ENCODE measurements at regions not wholly inside any gene's neighbourhood (a gene's known extent, or its start where the extent isn't known, plus 50 kb on each side); places are given as distances from the start of the nearest gene placed in this dataset.

DNA sequence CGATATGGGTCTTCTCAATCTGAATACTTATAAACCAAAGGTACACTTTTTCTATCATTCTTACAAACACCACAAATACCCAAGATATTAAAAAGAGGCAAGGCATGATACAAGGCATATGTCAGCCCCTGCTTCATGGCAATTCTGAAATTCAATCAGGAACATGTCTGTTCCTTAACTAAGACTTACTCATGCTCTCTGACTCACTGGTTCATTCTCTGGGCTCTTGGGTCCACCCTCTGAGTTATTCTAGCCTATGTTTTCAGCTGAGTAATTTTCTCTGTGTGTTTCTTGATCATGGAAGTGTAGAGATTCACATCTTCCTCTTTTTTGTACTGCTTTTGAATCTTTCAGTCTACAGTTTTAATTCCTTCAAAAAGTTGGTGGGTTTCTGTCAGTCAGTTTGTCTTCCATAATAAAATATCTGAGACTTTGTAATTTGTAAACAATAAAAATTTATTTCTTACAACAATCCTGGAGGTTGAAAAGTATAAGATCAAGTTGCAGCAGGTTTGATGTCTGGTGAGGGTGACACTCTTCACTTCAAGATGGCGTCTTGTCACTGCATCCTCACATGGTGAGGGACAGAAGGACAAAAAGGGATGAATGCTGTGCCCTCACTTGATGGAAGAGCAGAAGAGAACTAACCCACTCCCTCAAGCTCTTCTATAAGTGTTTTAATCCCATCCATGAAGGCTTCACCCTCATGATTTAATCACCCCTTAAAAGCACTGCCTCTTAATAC is 211.7 kb downstream of the FAM76B start:
- Histone ChIP-seq H3K36me3 (ENCODE audit: insufficient read depth, low read depth, low read length) (no peaks in the 10 kb centered on the region), H3K4me1 (ENCODE audit: insufficient read depth, low read length) (no peaks in the 10 kb centered on the region), H3K27ac (ENCODE audit: low read length) (no peak overlapping the region), H3K9ac (ENCODE audit: low read depth, low read length) (no peak overlapping the region), H3K4me3 (ENCODE audit: low read length) (no peak overlapping the region), H3K27me3 (ENCODE audit: insufficient read depth, low read length) (no peaks in the 10 kb centered on the region), H3K9me3 (ENCODE audit: insufficient read depth, low read depth, low read length) (no peaks in the 10 kb centered on the region)

DNA sequence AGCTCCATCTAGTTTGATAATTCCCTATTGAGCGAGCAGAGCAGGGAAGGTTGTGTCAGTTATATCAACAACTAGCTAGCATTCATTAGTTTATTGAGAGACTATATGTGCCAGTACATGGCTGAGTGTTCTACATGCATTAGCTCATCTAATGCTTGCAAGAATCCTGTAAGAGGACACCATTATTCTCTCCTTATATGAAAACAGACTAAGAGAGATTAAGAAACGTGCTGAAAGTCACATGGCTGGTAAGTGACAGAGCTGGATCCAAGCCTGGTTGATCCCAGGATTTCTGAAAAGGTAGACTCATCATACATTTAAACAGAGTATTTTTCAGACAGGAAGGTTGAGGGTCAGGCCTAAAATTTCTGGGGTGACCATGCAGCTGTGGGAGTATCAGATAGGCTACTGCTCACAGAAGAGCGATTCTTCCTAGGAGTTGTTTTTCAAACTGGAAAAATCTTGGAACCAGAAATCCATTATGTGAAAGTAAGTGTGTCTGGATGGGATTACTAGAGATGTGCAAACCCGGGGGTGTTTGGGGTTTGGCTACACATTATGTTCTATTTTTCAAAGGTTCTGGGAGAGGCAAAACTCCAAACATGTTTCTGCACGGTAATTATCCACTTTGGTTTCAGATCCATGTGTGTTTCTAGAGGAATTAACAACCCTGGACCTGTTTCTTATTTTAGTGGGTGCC is 213.3 kb downstream of the FAM76B start:
- no peak overlapping the region for H3K27ac ChIP-seq (ENCODE audit: low read length)
- no peaks in the 10 kb centered on the region for H3K4me1 ChIP-seq (ENCODE audit: insufficient read depth, low read length)
- no peaks in the 10 kb centered on the region for H3K9me3 ChIP-seq (ENCODE audit: insufficient read depth, low read depth, low read length)
- no peaks in the 10 kb centered on the region for H3K27me3 ChIP-seq (ENCODE audit: insufficient read depth, low read length)
- H3K36me3 ChIP-seq (ENCODE audit: insufficient read depth, low read depth, low read length), result no peaks in the 10 kb centered on the region
- no peak overlapping the region for H3K4me3 ChIP-seq (ENCODE audit: low read length)
- no peak overlapping the region for H3K9ac ChIP-seq (ENCODE audit: low read depth, low read length)

DNA sequence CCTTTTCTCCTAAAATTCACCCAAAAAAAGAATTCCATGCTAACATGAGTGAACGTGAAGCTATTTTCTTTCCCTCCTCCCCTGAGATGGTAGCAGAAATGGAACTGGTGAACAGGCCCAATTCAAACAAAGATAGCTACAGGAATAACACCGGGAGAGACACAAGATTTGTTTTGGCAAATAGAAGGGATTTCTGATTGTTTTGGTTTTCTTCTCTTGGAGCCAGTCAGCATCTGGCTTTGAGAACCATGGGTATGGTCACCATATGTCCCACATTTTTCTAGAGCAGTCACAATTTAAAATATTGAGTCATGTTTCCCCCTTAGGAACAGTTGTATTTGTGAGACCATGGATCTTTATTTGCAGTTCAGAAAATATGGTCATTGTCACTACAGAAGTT is 214.1 kb downstream of the FAM76B start:
- no peak overlapping the region for H3K9ac ChIP-seq (ENCODE audit: low read depth, low read length)
- no peaks in the 10 kb centered on the region for H3K4me1 ChIP-seq (ENCODE audit: insufficient read depth, low read length)
- no peaks in the 10 kb centered on the region for H3K9me3 ChIP-seq (ENCODE audit: insufficient read depth, low read depth, low read length)
- no peaks in the 10 kb centered on the region for H3K36me3 ChIP-seq (ENCODE audit: insufficient read depth, low read depth, low read length)
- H3K27me3 ChIP-seq (ENCODE audit: insufficient read depth, low read length), result no peaks in the 10 kb centered on the region
- no peak overlapping the region for H3K4me3 ChIP-seq (ENCODE audit: low read length)
- H3K27ac ChIP-seq (ENCODE audit: low read length), result no peak overlapping the region

- Histone ChIP-seq H3K27me3 (ENCODE audit: insufficient read depth, low read length) (no peaks in the 10 kb centered on the region), H3K27ac (ENCODE audit: low read length) (no peak overlapping the region), H3K4me1 (ENCODE audit: insufficient read depth, low read length) (no peaks in the 10 kb centered on the region), H3K36me3 (ENCODE audit: insufficient read depth, low read depth, low read length) (no peaks in the 10 kb centered on the region), H3K4me3 (ENCODE audit: low read length) (no peak overlapping the region), H3K9me3 (ENCODE audit: insufficient read depth, low read depth, low read length) (peaks cover 18% of the 10 kb centered on the region), H3K9ac (ENCODE audit: low read depth, low read length) (no peak overlapping the region)
These were observed 217.8 kb downstream of the FAM76B start for GRCh38 chr11:95571718-95572260.

- no peaks in the 10 kb centered on the region for H3K27me3 ChIP-seq (ENCODE audit: insufficient read depth, low read length)
- H3K9ac ChIP-seq (ENCODE audit: low read depth, low read length), result no peak overlapping the region
- peaks cover 18% of the 10 kb centered on the region for H3K9me3 ChIP-seq (ENCODE audit: insufficient read depth, low read depth, low read length)
- no peak overlapping the region for H3K4me3 ChIP-seq (ENCODE audit: low read length)
- H3K4me1 ChIP-seq (ENCODE audit: insufficient read depth, low read length), result no peaks in the 10 kb centered on the region
- no peak overlapping the region for H3K27ac ChIP-seq (ENCODE audit: low read length)
- no peaks in the 10 kb centered on the region for H3K36me3 ChIP-seq (ENCODE audit: insufficient read depth, low read depth, low read length)
These were observed 218.7 kb downstream of the FAM76B start for GRCh38 chr11:95570845-95571244.

GRCh38 chr11:95569207-95569606 is 220.4 kb downstream of the FAM76B start:
- Histone ChIP-seq H3K9ac (ENCODE audit: low read depth, low read length) (no peak overlapping the region), H3K9me3 (ENCODE audit: insufficient read depth, low read depth, low read length) (peaks cover 18% of the 10 kb centered on the region), H3K27ac (ENCODE audit: low read length) (no peak overlapping the region), H3K4me3 (ENCODE audit: low read length) (no peak overlapping the region), H3K4me1 (ENCODE audit: insufficient read depth, low read length) (0 out of 2 replicates have a peak, but pooled peaks cover under 1% of the 10 kb centered on the region), H3K27me3 (ENCODE audit: insufficient read depth, low read length) (no peaks in the 10 kb centered on the region), H3K36me3 (ENCODE audit: insufficient read depth, low read depth, low read length) (no peaks in the 10 kb centered on the region)

GRCh38 chr11:95568281-95568680 is 221.3 kb downstream of the FAM76B start:
- Histone ChIP-seq H3K4me1 (ENCODE audit: insufficient read depth, low read length) (peaks cover 4% of the 10 kb centered on the region), H3K27ac (ENCODE audit: low read length) (no peak overlapping the region), H3K9me3 (ENCODE audit: insufficient read depth, low read depth, low read length) (peaks cover 18% of the 10 kb centered on the region)

DNA sequence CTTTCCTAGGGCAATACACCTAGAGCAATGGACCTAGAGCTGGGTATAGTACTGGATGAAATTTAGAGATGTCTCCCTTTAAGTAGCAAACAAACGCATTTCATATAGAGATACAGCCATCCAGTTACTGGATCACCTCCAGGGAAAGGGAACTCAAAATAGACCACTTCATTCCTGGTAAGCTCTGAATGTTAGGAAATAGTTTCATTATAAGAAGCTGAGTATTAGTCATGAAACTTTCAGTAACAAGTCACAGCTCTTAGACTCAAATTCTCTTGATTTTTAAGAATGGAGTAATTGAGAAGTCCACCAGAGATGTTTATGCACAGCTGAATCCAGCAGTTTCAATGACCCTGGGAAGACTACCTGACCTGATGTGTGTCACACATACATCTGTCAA is 221.9 kb downstream of the FAM76B start:
- H3K27me3 ChIP-seq (ENCODE audit: insufficient read depth, low read length), result no peaks in the 10 kb centered on the region

More at GRCh38 chr11:95568281-95568680, 221.3 kb downstream of the FAM76B start:
- no peaks in the 10 kb centered on the region for H3K27me3 ChIP-seq (ENCODE audit: insufficient read depth, low read length)
- no peaks in the 10 kb centered on the region for H3K36me3 ChIP-seq (ENCODE audit: insufficient read depth, low read depth, low read length)
- H3K4me3 ChIP-seq (ENCODE audit: low read length), result no peak overlapping the region
- no peak overlapping the region for H3K9ac ChIP-seq (ENCODE audit: low read depth, low read length)

DNA sequence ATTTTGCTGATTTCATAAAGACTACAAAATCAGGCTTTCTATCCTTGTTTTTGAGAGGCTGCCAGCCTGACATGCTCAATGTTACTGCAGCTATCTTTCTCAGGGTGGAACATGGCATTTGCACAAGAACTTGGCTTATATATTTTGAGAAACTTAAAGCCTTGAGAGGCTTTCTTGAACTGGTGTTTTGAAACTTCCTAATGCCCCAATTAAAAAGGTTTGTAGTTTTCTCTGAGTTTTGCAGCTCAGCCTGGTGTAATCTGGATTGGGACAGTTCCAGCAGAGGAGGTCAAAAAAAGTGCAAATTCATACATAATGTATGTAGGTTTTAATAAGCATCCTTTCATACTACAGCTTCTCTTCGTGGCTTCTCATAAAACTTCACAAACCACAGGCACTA is 223.4 kb downstream of the FAM76B start:
- Histone ChIP-seq H3K4me1 (ENCODE audit: insufficient read depth, low read length) (peaks cover 4% of the 10 kb centered on the region), H3K27me3 (ENCODE audit: insufficient read depth, low read length) (no peaks in the 10 kb centered on the region), H3K9ac (ENCODE audit: low read depth, low read length) (no peak overlapping the region), H3K4me3 (ENCODE audit: low read length) (no peak overlapping the region), H3K9me3 (ENCODE audit: insufficient read depth, low read depth, low read length) (peaks cover 18% of the 10 kb centered on the region), H3K36me3 (ENCODE audit: insufficient read depth, low read depth, low read length) (no peaks in the 10 kb centered on the region), H3K27ac (ENCODE audit: low read length) (no peak overlapping the region)

More for the DNA sequence above, 221.9 kb downstream of the FAM76B start:
- H3K36me3 ChIP-seq (ENCODE audit: insufficient read depth, low read depth, low read length), result no peaks in the 10 kb centered on the region
- no peak overlapping the region for H3K4me3 ChIP-seq (ENCODE audit: low read length)
- H3K9ac ChIP-seq (ENCODE audit: low read depth, low read length), result no peak overlapping the region
- peaks cover 4% of the 10 kb centered on the region for H3K4me1 ChIP-seq (ENCODE audit: insufficient read depth, low read length)
- peaks cover 18% of the 10 kb centered on the region for H3K9me3 ChIP-seq (ENCODE audit: insufficient read depth, low read depth, low read length)
- no peak overlapping the region for H3K27ac ChIP-seq (ENCODE audit: low read length)

DNA sequence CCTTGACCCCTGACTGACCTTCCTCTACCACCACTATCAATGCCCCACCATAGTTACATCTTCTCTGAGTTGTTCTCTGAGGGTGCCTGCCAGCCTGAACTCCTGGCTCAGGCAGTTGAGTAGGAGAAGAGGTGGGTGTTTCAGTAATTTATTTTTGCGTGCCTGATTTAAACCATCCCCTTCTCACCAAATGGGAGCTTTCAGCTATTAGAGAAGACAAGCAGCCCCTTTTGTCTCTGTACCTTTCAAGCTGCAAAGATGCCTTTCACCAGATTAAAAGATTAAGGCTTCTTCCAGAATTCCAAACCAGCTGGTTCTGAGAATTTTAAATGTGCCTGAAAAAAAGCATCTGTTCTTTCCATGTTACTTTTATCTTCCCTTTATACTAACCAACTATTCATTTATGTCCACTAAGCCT is 223.8 kb downstream of the FAM76B start:
- Histone ChIP-seq H3K4me1 (ENCODE audit: insufficient read depth, low read length) (peaks cover 4% of the 10 kb centered on the region), H3K36me3 (ENCODE audit: insufficient read depth, low read depth, low read length) (no peaks in the 10 kb centered on the region), H3K9ac (ENCODE audit: low read depth, low read length) (no peak overlapping the region), H3K9me3 (ENCODE audit: insufficient read depth, low read depth, low read length) (peaks cover 18% of the 10 kb centered on the region), H3K4me3 (ENCODE audit: low read length) (no peak overlapping the region), H3K27me3 (ENCODE audit: insufficient read depth, low read length) (no peaks in the 10 kb centered on the region), H3K27ac (ENCODE audit: low read length) (no peak overlapping the region)

DNA sequence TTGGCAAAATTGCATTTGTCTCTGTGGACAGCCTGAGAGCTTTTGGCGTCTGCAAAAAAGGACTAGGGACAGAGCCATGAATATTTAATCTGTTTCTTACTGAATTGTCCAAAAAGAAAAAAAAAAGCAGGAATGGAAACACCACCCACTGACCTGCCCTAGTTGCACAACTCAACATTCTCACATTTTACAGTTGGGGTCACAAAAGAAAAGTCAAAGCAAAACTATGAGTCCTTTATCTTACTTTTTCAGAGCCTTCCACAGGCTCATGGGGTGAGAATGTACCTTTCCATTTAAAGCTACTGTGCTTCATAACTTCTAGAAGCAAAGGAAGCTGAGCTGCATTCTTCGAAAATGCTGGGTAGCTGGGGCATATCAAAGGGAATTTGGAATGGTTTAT is 225.7 kb downstream of the FAM76B start:
- Histone ChIP-seq H3K27ac (ENCODE audit: low read length) (no peak overlapping the region), H3K9ac (ENCODE audit: low read depth, low read length) (no peak overlapping the region), H3K9me3 (ENCODE audit: insufficient read depth, low read depth, low read length) (peaks cover 7% of the 10 kb centered on the region), H3K4me1 (ENCODE audit: insufficient read depth, low read length) (peaks cover 4% of the 10 kb centered on the region), H3K4me3 (ENCODE audit: low read length) (no peak overlapping the region), H3K27me3 (ENCODE audit: insufficient read depth, low read length) (no peaks in the 10 kb centered on the region), H3K36me3 (ENCODE audit: insufficient read depth, low read depth, low read length) (no peaks in the 10 kb centered on the region)

GRCh38 chr11:95563173-95563572 is 226.4 kb downstream of the FAM76B start:
- Histone ChIP-seq H3K9ac (ENCODE audit: low read depth, low read length) (no peak overlapping the region), H3K4me3 (ENCODE audit: low read length) (no peak overlapping the region), H3K27me3 (ENCODE audit: insufficient read depth, low read length) (no peaks in the 10 kb centered on the region), H3K4me1 (ENCODE audit: insufficient read depth, low read length) (peaks cover 4% of the 10 kb centered on the region), H3K36me3 (ENCODE audit: insufficient read depth, low read depth, low read length) (no peaks in the 10 kb centered on the region), H3K9me3 (ENCODE audit: insufficient read depth, low read depth, low read length) (peaks cover 2% of the 10 kb centered on the region; the same call in 1 of the 2 replicates), H3K27ac (ENCODE audit: low read length) (no peak overlapping the region)

Data from iPS-20b (cell line).